GM18498 (cell line): ENCODE measurements at regions not wholly inside any gene's neighbourhood (a gene's known extent, or its start where the extent isn't known, plus 50 kb on each side); places are given as distances from the start of the nearest gene placed in this dataset.
"Not testable (repeated sequence)": the region's sequence is repeated elsewhere in the genome, so short reads cannot be mapped to it uniquely, and the experiment has no call there.

ENCODE experiments used
- ATAC-seq: cut with Tn5 transposase; IDR thresholded peaks from one replicate; pipeline ENCODE4 v1.9.1; 2021; ENCODE audit warnings: mild to moderate bottlenecking, moderate library complexity; ENCODE audit not compliant: unreplicated experiment

- not testable (repeated sequence) for ATAC-seq
Observed at GRCh38 chr1:189718147-189718795, 759.4 kb downstream of the BRINP3 start.

DNA sequence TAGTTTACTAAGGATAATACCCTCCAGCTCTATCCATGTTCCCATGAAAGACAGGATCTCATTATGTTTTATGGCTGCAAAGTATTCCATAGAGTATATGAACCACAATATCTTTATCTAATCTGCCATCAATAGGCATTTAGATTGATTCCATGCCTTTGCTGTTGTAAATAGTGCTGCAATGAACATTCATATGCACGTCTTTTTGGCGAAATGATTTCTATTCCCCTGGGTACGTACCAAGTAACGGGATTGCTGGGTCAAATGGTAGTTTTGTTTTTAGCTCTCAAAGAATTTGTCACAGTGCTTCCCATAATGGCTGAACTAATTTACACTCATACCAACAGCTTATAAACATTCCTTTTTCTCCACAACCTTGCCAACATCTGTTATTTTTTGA is 750.9 kb downstream of the BRINP3 start:
- no peak for ATAC-seq

DNA sequence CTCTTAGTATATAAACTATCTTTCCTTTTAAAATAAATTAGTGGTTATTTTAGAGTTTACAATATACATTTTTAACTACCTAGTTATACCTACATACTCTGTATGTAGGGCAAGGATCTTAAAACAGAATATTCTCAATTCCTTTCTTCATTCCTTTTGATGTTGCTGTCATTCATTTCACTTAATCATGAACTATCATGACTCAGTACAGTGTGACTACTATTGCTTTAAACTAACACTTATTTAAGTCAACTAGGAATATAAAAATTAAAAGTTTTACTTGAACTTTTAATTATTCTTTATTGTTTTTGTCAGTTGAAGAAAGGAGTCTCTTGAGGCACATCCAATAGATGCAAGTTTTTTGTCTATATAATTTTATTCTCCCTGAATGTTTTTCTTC is 726.4 kb downstream of the BRINP3 start:
- no peak for ATAC-seq

DNA sequence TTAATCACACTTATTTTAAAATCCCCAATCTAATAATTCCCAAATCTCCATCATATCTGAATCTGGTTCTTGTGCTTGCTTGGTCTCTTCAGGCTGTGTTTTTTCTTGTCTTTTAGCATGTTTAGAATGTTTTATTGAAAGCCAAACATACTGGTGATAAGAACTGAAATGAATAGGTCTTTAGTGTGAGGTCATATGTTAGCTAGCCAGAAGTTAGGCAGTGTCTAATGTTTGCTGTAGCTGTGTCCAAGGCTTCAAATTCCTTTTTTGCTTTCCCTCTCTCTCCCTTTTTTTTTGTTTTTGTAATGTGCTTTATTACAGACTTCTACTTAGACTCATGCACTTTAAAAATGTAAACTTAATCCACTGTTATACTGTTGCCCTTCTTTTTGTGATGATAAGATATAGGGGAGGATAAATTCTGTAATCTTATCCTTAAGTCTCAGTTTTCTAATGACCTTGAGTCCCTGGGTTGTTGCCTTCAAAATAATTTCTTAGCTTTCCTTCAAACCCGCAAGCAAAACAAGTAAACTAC is 725.1 kb downstream of the BRINP3 start:
- no peak for ATAC-seq

- not testable (repeated sequence) for ATAC-seq
Observed at GRCh38 chr1:189755100-189755499, 722.6 kb downstream of the BRINP3 start.

- ATAC-seq: no peak
Observed at GRCh38 chr1:189764391-189765320, 713.0 kb downstream of the BRINP3 start.

DNA sequence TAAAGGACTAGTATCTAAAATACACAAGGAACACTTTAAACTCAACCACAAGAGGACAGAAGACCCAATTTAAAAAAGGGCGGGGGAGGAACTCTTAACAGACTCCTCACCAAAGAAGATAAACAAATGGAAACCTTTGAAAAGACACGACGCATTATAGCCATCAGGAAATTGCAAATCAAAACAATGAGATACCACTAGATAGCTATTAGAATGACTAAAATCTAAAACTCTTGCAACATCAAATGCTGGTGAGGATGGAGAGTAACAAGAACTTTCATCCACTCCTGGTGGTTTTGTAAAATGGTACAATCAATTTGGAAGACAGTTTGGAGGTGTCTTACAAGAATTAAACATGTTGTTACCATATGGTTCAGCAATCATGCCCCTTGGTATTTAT is 708.2 kb downstream of the BRINP3 start:
- no peak for ATAC-seq

DNA sequence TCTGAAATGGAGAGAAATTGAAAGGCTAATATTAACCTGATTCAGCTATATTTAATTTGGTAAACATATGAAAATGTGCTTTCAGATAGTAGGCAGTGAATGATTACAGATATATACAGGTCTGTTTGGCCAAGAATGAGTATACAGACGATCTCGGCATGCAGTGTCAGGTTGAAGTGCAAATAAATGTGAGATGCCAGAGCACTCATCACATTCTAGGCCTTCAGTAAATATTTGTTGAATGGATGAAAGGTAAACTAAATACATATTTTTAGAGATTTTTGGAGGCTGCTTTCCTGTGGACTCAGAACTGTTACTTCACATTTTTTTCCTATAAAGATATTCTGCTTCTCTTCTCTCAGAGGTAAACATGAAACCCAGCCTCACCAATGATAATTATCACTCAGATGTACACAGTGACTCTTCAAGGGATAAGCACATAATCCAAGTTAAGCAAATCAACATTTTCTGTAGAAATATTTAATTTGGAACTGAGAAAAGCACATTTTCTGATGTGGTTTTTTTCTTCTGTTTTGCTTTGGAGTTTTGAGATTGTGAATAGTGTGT is 702.9 kb downstream of the BRINP3 start:
- ATAC-seq: no peak

- no peak for ATAC-seq
Observed at GRCh38 chr1:189775343-189775742, 702.3 kb downstream of the BRINP3 start.

GRCh38 chr1:189779034-189779433 is 698.6 kb downstream of the BRINP3 start:
- no peak for ATAC-seq

- no peak for ATAC-seq
Observed at GRCh38 chr1:189782295-189782694, 695.4 kb downstream of the BRINP3 start.

DNA sequence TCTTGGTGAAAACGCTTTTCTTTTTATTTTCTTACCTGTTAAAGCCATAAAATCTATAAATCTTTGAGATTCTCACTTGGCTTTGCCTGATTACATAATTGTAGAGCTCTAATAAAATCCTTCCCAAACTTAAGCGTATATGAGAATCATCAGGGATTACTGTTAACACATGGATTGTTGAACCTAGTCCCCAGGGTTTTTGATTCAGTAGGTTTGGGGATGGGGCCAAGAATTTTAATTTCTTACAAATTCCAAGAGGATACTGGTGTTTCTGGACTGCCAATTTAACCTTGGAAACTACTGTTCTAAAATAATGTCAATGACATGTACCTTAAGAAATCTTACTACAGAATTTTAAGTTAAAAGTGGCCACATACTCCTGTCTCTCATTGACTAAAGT is 694.2 kb downstream of the BRINP3 start:
- no peak for ATAC-seq

DNA sequence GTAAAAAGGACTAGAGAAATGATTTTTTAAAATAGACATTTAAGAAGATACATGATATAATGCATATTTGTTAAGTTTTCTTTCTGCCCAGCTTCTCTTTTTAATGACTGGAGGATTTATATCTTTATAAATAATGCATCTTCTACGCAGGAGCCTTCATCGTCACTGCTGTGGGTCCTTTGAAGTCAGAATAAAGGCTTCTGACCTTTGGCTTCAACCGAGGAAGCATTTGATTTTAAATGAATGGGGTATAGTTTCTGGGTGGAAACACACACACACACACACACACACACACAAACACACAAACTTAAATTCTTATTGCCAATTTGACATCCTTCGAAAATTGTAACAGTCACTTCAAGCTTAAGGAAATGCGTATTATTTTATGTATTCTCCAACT is 690.9 kb downstream of the BRINP3 start:
- ATAC-seq: no peak

GRCh38 chr1:189787201-189787600 is 690.5 kb downstream of the BRINP3 start:
- no peak for ATAC-seq

GRCh38 chr1:189790335-189790734 is 687.3 kb downstream of the BRINP3 start:
- ATAC-seq: no peak

- no peak for ATAC-seq
Observed at GRCh38 chr1:189803364-189803763, 674.3 kb downstream of the BRINP3 start.

DNA sequence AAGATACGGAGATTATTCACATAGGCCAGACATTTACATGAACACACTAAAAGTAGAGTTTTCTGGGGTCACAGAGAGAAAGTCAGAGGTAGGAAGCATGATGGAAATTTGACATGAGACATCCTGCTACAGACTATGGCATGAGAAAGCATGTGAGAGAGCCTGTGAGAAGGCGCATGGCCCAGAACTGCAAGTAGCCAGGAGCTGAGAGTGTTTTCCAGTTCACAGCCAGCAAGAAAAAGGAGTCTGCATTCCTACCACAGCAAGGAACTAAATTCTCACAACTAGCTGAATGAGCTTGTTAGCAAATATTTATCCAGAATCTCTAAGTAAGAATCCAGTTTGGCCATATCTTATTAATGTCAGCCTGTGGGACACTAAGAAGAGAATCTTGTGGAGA is 673.3 kb downstream of the BRINP3 start:
- no peak for ATAC-seq

- ATAC-seq: no peak
Observed at GRCh38 chr1:189805735-189806134, 671.9 kb downstream of the BRINP3 start.

DNA sequence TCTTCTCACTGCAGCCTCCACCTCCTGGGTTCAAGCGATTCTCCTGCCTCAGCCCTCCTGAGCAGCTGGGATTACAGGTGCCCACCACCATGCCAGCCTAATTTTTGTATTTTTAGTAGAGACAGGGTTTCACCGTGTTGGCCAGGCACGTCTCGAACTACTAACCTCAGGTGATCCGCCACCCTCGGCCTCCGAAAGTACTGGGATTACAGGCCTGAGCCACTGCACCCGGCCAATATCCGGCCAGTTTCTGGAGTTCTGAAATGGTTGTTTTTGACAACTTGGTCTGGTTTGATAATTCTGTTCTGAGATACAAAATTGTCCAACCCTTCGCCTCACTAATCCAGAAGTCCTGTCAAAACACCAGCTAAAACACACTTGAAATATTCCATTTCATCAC is 667.0 kb downstream of the BRINP3 start:
- not testable (repeated sequence) for ATAC-seq

- ATAC-seq: no peak
Observed at GRCh38 chr1:189811960-189812359, 665.7 kb downstream of the BRINP3 start.

- no peak for ATAC-seq
Observed at GRCh38 chr1:189816558-189816957, 661.1 kb downstream of the BRINP3 start.

DNA sequence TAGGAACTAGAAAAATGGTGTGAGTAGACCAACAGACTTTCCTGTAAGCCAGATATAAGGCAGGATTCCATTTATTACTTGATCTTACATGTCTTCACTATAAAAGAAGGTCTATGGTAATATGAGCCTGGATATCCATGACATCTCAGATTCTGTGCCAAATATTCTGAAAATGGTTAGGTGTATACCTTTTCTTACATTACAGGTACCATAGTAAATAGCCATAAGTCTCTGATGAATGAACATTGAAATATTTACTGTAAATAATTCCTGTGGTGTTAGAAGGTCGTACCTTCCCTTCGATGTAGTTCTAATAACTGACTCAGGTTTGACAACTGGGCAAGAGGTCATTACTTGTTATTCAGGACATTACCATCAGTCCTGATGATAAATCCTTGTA is 657.9 kb downstream of the BRINP3 start:
- ATAC-seq: no peak
